WI38 (cell line): ENCODE measurements at regions not wholly inside any gene's neighbourhood (a gene's known extent, or its start where the extent isn't known, plus 50 kb on each side); places are given as distances from the start of the nearest gene placed in this dataset.

Source experiments
- H3K4me3 ChIP-seq: 2 replicates; pipeline ENCODE4 v1.5.1; 2011; ENCODE audit warnings: low read depth, mild to moderate bottlenecking, control low read depth, low read length
- CTCF ChIP-seq: IDR thresholded peaks from 2 replicates; pipeline ENCODE4 v1.5.1; 2012; ENCODE audit warnings: low read depth, mild to moderate bottlenecking, control low read depth, low read length

DNA sequence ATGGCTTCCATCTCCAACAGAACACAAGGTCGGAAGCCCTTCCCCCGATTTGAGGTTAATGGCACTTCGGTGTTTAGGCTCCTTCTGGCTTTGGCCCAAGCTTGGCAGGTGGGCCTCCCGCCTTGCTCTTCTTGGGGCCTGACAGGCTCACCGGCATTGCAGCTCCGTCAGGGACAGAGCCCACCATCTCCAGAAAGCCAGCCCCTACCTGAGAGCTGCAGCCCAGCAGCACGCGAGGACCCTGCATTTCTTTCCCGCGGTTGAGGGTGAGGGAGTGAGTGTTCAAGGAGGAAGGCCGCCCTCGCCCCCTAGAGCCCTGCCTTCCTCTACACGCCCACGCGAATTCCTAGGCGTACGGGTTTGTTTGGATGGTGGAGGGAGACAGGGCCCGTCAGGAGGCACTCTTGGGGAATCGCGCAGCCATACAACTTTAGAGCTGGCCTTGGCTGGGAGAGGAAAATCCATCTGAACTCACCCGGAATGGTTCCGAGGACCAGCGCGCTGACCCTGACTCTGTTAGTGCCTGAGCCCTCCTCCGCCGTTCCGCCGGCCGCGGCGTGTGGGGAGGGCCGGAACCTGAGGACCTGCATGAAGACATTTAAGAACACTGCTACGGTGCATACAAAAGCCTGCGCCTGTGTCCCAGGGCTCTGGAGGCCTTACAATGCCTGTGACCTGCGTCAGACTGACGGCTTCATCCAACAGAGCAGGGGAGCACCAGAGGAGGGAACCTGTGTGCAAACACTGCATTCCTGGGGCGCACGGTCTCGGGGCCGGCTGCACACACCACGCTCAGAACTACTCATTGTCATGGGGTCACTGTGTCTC, 73.8 kb downstream of the MRPL36 start:
- H3K4me3 ChIP-seq: no peak overlapping the region
- no peak for TF ChIP-seq CTCF

DNA sequence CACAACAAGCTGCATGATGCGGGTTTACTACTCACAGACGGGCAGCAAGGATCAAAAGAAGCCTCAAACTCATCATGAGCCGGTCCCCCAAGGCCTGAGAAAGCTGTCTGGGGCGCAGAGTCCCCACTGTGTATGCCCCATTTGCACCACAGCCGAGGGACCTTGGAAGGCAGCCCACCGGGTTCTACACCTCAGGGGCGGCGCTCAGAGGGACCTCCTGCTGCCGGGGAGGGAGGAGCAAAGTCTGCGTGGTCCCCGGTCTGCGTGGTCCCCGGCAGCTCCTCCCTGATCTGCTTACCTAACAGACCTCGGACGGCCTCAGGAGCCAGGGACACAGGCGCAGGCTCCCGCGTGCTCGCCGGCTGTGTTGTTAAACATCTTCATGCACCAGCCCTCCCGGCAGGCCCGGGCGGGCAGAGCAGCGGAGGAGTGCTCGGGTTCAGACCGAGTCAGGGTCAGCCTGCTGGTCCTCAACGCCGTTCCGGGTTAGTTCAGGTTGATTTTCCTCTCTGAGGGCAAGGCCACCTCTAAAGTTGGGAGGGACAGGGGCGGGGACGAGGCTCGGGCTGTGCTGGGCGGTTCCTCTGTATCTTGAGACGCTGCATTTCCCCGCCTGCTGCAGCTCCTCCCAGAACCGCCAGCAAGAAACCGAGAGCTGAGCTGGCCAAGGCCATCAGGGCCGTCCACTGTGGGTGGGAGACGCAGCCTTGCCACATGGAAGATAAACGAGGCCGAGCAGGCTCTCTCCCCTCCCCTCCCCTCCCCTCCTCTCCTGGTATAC, 74.6 kb downstream of the MRPL36 start:
- H3K4me3 ChIP-seq: no peak overlapping the region
- no peak for TF ChIP-seq CTCF

- H3K4me3 ChIP-seq: no peak overlapping the region
- no peak for TF ChIP-seq CTCF
Observed at GRCh38 chr5:1723957-1724821, 75.4 kb downstream of the MRPL36 start.

- TF ChIP-seq CTCF: no peak
- no peak overlapping the region for H3K4me3 ChIP-seq
Observed at GRCh38 chr5:1723476-1723875, 76.2 kb downstream of the MRPL36 start.

- TF ChIP-seq CTCF: no peak
Observed at GRCh38 chr5:1722877-1723276, 76.8 kb downstream of the MRPL36 start.

GRCh38 chr5:1720396-1721110, 79.1 kb downstream of the MRPL36 start:
- TF ChIP-seq CTCF: no peak
- H3K4me3 ChIP-seq: no peak overlapping the region

More at GRCh38 chr5:1722877-1723276, 76.8 kb downstream of the MRPL36 start:
- no peak overlapping the region for H3K4me3 ChIP-seq
